IMR-90 (cell line): ENCODE measurements at regions not wholly inside any gene's neighbourhood (a gene's known extent, or its start where the extent isn't known, plus 50 kb on each side); places are given as distances from the start of the nearest gene placed in this dataset.

ENCODE experiments used
- CEBPB ChIP-seq: IDR thresholded peaks from 2 replicates; pipeline ENCODE4 v1.6.1; 2012; ENCODE audit warnings: low read depth, low read length, improper control_type of control experiment
- MXI1 ChIP-seq: IDR thresholded peaks from 2 replicates; pipeline ENCODE4 v1.6.1; 2012; ENCODE audit warnings: low read depth, mild to moderate bottlenecking, low read length, moderate library complexity, borderline replicate concordance
- POLR2A ChIP-seq: IDR thresholded peaks from 2 replicates; pipeline ENCODE4 v1.6.1; 2012; ENCODE audit warnings: mild to moderate bottlenecking, low read depth, low read length
- RCOR1 ChIP-seq: IDR thresholded peaks from 2 replicates; pipeline ENCODE4 v1.6.1; 2012; ENCODE audit warnings: mild to moderate bottlenecking, low read length, improper control_type of control experiment; ENCODE audit not compliant: insufficient replicate concordance
- SMC3 ChIP-seq: fragments of 150-350 bp; IDR thresholded peaks from 2 replicates; pipeline ENCODE4 v1.6.1; 2016; ENCODE audit warnings: low read depth, mild to moderate bottlenecking, antibody characterized with exemption, low read length, moderate library complexity
- TF ChIP-seq, protein P1 (sequence below): conservative IDR thresholded peaks from 2 replicates; pipeline ENCODE4 v1.5.1; 2012; ENCODE audit warnings: mild to moderate bottlenecking, low read depth, low read length, improper control_type of control experiment
- TF ChIP-seq, protein P2 (sequence below): fragments of 150-350 bp; IDR thresholded peaks from 2 replicates; pipeline ENCODE4 v1.6.1; 2017; ENCODE audit warnings: mild to moderate bottlenecking, antibody characterized with exemption, low read length, low read depth

DNA sequence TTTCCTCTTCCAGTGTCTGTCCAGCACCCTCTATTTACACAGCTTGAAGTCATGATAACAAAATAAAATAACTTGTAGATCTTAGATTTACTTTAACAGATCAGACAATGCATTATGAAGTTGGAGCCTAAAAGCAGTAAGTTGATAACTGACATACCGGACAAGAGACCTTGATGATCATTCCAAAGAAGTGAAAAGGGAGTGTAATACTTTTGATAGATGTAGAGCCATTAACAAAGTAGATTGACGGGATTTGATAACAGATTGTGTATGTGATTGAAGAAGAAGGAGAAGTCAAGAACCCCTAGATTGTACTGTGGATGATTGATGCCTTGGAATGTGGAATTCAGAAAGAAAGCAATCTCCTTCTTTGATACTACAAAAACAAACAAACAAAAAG lies 403.8 kb upstream of the MGAT4C start:
- TF ChIP-seq, protein P1, sequence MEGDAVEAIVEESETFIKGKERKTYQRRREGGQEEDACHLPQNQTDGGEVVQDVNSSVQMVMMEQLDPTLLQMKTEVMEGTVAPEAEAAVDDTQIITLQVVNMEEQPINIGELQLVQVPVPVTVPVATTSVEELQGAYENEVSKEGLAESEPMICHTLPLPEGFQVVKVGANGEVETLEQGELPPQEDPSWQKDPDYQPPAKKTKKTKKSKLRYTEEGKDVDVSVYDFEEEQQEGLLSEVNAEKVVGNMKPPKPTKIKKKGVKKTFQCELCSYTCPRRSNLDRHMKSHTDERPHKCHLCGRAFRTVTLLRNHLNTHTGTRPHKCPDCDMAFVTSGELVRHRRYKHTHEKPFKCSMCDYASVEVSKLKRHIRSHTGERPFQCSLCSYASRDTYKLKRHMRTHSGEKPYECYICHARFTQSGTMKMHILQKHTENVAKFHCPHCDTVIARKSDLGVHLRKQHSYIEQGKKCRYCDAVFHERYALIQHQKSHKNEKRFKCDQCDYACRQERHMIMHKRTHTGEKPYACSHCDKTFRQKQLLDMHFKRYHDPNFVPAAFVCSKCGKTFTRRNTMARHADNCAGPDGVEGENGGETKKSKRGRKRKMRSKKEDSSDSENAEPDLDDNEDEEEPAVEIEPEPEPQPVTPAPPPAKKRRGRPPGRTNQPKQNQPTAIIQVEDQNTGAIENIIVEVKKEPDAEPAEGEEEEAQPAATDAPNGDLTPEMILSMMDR = no peak
- TF ChIP-seq SMC3 (no peak), POLR2A (no peak), RCOR1 (no peak), MXI1 (no peak), CEBPB (no peak)
- TF ChIP-seq, protein P2, sequence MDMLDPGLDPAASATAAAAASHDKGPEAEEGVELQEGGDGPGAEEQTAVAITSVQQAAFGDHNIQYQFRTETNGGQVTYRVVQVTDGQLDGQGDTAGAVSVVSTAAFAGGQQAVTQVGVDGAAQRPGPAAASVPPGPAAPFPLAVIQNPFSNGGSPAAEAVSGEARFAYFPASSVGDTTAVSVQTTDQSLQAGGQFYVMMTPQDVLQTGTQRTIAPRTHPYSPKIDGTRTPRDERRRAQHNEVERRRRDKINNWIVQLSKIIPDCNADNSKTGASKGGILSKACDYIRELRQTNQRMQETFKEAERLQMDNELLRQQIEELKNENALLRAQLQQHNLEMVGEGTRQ = no peak
